ENCODE measurements at regions not wholly inside any gene's neighbourhood (a gene's known extent, or its start where the extent isn't known, plus 50 kb on each side); places are given as distances from the start of the nearest gene placed in this dataset.

DNA sequence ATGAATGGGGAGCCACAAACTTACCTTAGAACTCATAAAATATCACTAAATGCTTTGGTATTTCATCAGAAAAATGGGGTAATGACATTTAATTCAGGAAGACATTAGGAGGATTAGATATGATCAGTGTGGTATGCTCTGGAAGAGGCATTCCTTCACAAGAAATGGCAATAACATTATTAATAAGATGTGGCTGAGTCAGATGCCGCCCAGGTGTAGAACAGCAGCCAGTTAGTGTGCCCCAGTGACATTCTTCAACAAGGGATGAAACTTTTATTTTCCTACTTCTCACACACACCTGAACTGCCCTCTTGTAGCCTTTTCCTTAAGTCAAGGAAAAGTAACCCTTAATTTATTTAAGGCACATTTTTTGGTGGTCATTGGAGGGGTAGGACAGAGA is 69.2 kb upstream of the DYNAP start:
- WGBS, 2 experiments (ENCODE audit: extremely low coverage in 1 of 2, insufficient coverage in 1 of 2, insufficient read length in 1 of 2, insufficient replicate concordance in 2 of 2, low coverage in 1 of 2, low lambda C conversion rate in 2 of 2, missing lambda C conversion rate in 1 of 2) = 94% methylated on average over 1 of the region's 1 CpG; no CpG with 5 or more reads in 1 of the 2 experiments
- no peak overlapping the region for H4K8ac ChIP-seq (ENCODE audit: extremely low read depth, insufficient read depth, low read length)
- H3K27me3 ChIP-seq (replicated peaks in 1 of 4; ENCODE audit: control insufficient read depth in 3 of 4, extremely low read depth in 1 of 4, insufficient read depth in 3 of 4, low read length in 3 of 4) = no peaks in the 10 kb centered on the region
- H3K23me2 ChIP-seq (ENCODE audit: low read depth, low read length) = no peaks in the 10 kb centered on the region
- no peak overlapping the region for H2BK120ac ChIP-seq (replicated peaks; ENCODE audit: low read depth, low read length)
- H2BK15ac ChIP-seq (ENCODE audit: low read length) = no peak overlapping the region
- H3K23ac ChIP-seq (ENCODE audit: insufficient read length) = no peak overlapping the region
- no peak overlapping the region for H3K56ac ChIP-seq (replicated peaks; ENCODE audit: insufficient read length, low read depth, low read length)
- no peaks in the 10 kb centered on the region; a peak in 1 of 7 replicates for H3K4me1 ChIP-seq (replicated peaks in 1 of 4; ENCODE audit: control insufficient read depth in 3 of 4, insufficient read depth in 4 of 4, low read length in 3 of 4)
- no peaks in the 10 kb centered on the region for H3K79me1 ChIP-seq (ENCODE audit: low read depth, low read length)
- H2AFZ ChIP-seq (ENCODE audit: low read length) = no peak overlapping the region
- no peak overlapping the region for H4K5ac ChIP-seq (ENCODE audit: insufficient read length, low read depth, low read length)
- H3K4me2 ChIP-seq (ENCODE audit: insufficient read depth in 1 of 2, low read depth in 2 of 2, low read length in 2 of 2) = no peak overlapping the region
- H2BK5ac ChIP-seq (ENCODE audit: low read depth, low read length) = no peak overlapping the region
- H3K9ac ChIP-seq (replicated peaks in 1 of 4; ENCODE audit: extremely low read depth in 1 of 4, low read depth in 3 of 4, low read length in 3 of 4) = no peak overlapping the region
- H3K4me3 ChIP-seq (ENCODE audit: extremely low read depth in 1 of 4, insufficient read depth in 2 of 4, low read depth in 3 of 4, low read length in 4 of 4) = no peak overlapping the region
- H3K18ac ChIP-seq (ENCODE audit: extremely low read depth, low read length) = no peak overlapping the region
- POLR2A ChIA-PET (ENCODE audit: partially characterized antibody) = no interaction called here
- no peak overlapping the region for H3K27ac ChIP-seq (ENCODE audit: low read depth, low read length)
- H3K14ac ChIP-seq (ENCODE audit: insufficient read length) = no peak overlapping the region
- no peak overlapping the region for H4K91ac ChIP-seq (replicated peaks; ENCODE audit: insufficient read length, low read length)
- H2AK5ac ChIP-seq (ENCODE audit: low read depth, low read length) = no peak overlapping the region
- no peak for FAIRE-seq
- H4K20me1 ChIP-seq (replicated peaks in 1 of 2; ENCODE audit: control insufficient read depth in 1 of 2, insufficient read depth in 2 of 2, low read length in 2 of 2) = no peaks in the 10 kb centered on the region
- no peaks in the 10 kb centered on the region for H3K79me2 ChIP-seq (ENCODE audit: control insufficient read depth in 1 of 2, insufficient read depth in 2 of 2, low read length in 2 of 2)
- H3K36me3 ChIP-seq (ENCODE audit: control insufficient read depth in 2 of 4, insufficient read depth in 4 of 4, low read length in 3 of 4) = no peaks in the 10 kb centered on the region; a peak in 1 of 8 replicates
- no peak overlapping the region for H2BK12ac ChIP-seq (ENCODE audit: low read depth, low read length)
- no peak overlapping the region for H2BK20ac ChIP-seq (ENCODE audit: low read length)
- no peak for DNase-seq (ENCODE audit: low read depth in 1 of 2, low spot score in 2 of 2)
- H3K9me3 ChIP-seq (ENCODE audit: insufficient read depth in 2 of 2, low read depth in 1 of 2, low read length in 1 of 2) = peaks cover 3 to 4% of the 10 kb centered on the region in 2 experiments; a peak in 1 of 4 replicates
- H3K4ac ChIP-seq (replicated peaks; ENCODE audit: insufficient read length, low read depth, low read length) = no peak overlapping the region
- CTCF ChIA-PET (ENCODE audit: partially characterized antibody) = no interaction called here
- TF ChIP-seq BRCA1 (IDR thresholded peaks at IDR 0.05; ENCODE audit: low read depth, low read length) (no peak), BACH1 (IDR thresholded peaks at IDR 0.05; ENCODE audit: low read length) (no peak), SP1 (IDR thresholded peaks at IDR 0.05; ENCODE audit: low read depth, low read length) (no peak), TAF1 (IDR thresholded peaks at IDR 0.05; ENCODE audit: low read depth, low read length) (no peak), RNF2 (IDR thresholded peaks at IDR 0.05; ENCODE audit: borderline replicate concordance, low read depth, low read length, missing control alignments, poor library complexity, severe bottlenecking) (no peak), ZNF274 (IDR thresholded peaks at IDR 0.05; ENCODE audit: borderline replicate concordance, extremely low read depth, low read length) (no peak), E2F6 (IDR thresholded peaks at IDR 0.05) (no peak), POLR2AphosphoS5 (IDR thresholded peaks at IDR 0.05; ENCODE audit: low read depth, low read length) (no peak), JUND (IDR thresholded peaks at IDR 0.05; ENCODE audit: low read length) (no peak), TCF12 (IDR thresholded peaks at IDR 0.05; ENCODE audit: low read depth, low read length) (no peak), RAD21 (IDR thresholded peaks at IDR 0.05 in 1 of 2, conservative IDR thresholded peaks at IDR 0.05 in 1 of 2; ENCODE audit: low read depth in 2 of 2, low read length in 2 of 2) (no peak)
